ENCODE measurements at regions not wholly inside any gene's neighbourhood (a gene's known extent, or its start where the extent isn't known, plus 50 kb on each side); places are given as distances from the start of the nearest gene placed in this dataset.
"Not testable (repeated sequence)": the region's sequence is repeated elsewhere in the genome, so short reads cannot be mapped to it uniquely, and the experiment has no call there.

DNA sequence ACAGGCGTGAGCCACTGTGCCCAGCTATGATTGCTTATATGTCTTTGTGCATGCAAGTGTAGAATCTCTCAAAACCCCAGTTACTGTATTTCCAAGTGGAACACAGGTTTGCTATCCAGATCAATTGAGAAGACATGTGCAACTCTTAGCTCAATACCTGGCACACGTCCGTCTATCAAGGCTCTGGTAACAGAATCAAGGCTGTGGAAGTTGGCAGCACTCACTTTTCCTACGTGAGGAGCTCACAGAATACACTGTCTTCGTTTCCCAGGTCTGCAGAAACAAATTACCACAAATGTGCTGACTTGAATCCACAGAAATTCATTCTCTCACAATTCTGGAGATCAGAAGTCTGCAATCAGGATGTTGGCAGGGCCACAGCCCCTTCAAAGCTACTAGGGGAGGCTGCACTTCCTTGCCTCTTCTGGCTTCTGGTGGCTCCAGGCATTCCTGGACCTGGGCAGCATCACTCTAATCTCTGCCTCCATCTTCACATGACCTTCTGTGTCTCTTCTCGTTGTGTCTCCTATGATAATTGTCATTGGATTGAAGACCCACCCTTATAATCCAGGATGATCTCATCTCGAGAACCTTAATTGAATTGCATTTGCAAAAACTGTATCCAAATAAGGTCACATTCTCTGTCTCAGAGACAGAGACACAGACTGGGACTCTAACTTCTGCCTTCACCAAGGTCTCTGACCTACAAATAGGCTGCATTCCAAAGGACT, 84.8 kb upstream of the C7orf33 start:
- intact Hi-C loops (cut with DNase I) = loop anchor here in 1 of 2 donors (2.0 to 10.0 kb wide), 2 partner anchors 379 to 457 kb away; partner anchors contain the start of gene EZH2
- DNase-seq (no peak), ATAC-seq (no peak)

DNA sequence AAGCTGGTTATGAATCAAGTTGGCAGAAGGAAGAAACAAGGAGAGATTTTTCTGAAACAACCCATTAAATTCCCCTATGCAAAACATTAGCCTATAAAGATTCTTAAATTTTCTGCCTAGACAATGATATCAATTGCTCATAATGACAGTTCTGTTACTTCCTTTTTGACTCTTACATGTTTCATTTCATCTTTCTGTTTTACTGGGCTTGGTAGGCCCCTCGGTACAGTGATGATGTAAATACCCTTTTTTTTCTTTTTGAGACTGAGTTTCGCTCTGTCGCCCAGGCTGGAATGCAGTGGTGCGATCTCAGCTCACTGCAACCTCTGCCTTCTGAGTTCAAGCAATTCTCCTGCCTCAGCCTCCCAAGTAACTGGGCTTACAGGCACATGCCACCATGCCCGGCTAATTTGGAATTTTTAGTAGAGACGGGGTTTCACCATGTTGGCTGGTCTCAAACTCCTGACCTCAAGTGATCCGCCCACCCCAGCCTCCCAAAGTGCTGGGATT, 83.4 kb upstream of the C7orf33 start:
- intact Hi-C loops (cut with DNase I) = loop anchor here in 1 of 2 donors (10.0 kb wide), 1 partner anchor 378 kb away; the partner anchor contains the start of gene EZH2
- ATAC-seq = not testable (repeated sequence)

DNA sequence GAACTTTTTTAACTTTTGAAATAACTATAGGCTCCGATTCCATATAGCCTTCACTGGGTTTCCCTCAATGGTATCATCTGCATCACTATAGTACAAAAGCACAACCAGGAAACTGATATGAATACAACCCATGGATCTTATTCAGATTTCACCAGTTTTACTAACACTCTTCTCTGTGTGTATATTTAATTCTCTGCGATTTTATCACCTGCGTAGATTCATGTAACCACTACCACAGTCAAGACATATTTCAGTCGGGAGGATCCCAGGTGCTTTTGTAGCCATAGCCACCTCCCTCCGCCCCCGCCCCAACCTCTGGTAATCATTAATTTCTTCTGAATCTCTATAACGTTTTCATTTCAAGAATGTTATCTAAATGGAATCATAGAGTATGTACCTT, 82.8 kb upstream of the C7orf33 start:
- intact Hi-C loops (cut with DNase I) = loop anchor here in 1 of 2 donors (10.0 kb wide), 1 partner anchor 377 kb away; the partner anchor contains the start of gene EZH2
- ATAC-seq (no peak), DNase-seq (no peak)

More for the DNA sequence above, 83.4 kb upstream of the C7orf33 start:
- not testable (repeated sequence) for DNase-seq

DNA sequence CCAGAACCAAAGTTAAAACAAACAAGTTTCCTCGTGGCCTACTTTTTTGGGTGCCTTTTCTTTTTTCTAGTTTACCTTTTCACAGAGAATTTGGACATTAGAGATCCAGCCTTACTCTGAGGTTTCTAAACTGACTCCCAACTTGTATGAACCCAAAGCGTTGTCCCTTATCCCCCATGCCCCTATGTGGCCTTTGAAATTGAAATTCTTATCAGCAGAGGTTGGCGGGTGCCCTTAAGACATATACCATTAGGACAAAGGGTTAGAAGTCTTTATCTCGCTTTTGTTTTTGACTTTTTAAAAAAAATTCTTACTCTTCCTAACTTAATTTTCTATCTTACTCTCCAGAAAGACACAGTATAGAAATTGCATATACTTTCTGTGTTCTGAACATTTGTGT, 76.3 kb upstream of the C7orf33 start:
- DNase-seq (no peak), ATAC-seq (no peak)
- intact Hi-C loops (cut with DNase I) = no loop called here

DNA sequence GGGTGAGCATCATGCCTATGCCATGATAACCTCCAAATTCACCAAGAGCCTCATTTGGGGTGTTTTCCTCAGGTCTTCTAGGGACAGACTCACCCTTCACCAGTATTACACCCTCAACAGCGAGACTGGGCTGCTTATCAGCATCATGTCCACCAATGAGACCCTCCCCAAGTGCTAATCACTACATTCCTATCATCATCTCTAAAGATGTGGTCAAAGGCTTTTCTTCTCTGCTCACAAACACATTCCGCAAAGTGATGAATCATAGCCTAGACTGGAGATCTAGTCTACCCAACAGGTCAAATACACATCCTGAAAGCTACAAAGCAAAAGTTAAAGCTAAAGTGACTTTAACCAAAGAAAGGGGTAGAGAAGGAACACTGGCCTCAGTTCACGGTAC, 75.3 kb upstream of the C7orf33 start:
- ATAC-seq = no peak
- intact Hi-C loops (cut with DNase I) = no loop called here
- no peak for DNase-seq

DNA sequence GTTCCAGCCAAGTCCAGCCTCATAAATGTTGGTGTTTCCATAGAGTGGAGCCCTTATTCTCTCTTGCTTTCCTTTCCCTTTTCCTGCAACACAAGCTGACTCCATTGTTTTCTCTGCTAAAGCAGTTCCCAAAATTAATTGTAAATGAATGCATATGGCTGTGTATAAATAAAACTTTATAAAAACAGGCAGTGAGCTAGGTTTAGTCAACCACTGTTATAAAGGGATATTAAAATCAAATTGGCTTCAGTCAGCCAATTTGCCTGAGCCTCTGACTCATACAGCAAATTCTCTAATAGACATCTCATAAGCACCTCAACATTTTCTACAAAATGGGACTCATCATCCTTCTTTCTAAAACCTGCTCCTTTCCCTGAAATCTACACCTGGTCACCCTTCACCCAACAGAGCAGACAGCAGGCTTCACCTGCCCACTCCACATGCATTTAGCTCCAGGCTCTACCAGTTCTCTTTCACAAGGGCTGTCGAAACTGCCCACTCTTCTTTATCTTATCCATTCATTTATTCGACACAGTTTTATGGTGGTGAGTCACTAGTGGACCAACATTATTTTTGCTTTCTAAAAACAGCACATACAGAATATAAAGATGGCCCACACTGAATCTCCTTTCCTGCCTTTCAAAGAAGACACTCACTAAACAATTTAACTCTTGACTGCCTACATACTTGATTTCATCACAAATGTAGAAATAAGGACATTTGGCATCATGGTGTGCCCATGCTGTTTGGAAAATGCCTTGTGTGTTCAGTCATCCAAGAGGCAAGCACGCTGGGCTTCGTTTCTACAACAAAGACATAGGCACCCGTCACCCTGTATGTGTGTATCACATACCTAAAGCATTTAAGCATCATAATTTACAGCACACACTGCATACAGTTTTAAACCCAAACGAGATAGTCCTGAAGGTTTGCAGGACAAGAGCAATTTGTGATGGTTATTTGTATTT, 74.6 kb upstream of the C7orf33 start:
- intact Hi-C loops (cut with DNase I) = no loop called here
- DNase-seq (no peak), ATAC-seq (peak in 1 of 2 donors; percentile 43)

DNA sequence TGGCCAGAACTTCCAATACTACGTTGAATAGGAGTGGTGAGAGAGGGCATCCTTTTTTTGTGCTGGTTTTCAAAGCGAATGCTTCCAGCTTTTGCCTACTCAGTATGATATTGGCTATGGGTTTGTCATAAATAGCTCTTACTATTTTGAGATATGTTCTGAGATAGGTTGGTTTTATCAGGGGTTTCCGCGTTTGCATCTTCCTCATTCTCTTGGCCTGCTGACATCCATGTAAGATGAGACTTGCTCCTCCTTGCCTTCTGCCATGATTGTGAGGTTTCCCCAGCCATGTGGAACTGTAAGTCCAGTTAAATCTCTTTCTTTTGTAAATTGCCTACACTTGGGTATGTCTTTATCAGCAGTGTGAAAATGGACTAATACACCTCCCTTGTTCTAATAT, 71.2 kb upstream of the C7orf33 start:
- intact Hi-C loops (cut with DNase I); ATAC-seq; DNase-seq: not testable (repeated sequence)

DNA sequence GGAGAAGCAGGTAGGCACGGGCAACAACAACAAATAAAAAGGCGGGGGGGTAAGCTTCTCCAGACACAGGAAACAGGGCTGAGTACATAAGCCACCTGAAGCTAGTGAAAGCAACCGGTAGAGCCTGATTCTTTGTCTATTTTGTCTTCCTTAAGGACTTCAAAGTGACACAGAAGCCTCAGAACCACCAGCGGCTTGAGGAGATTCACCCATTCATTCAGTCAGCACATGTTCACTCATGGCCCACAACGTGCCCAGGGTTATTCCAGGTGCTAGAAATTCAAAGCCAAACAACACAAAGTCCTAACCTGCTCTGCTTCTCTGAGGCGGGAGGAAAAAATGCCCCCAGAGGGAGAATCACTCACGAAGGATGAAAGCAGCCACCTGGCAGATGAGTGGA, 69.3 kb upstream of the C7orf33 start:
- no peak for ATAC-seq
- intact Hi-C loops (cut with DNase I) = no loop called here
- DNase-seq = no peak

DNA sequence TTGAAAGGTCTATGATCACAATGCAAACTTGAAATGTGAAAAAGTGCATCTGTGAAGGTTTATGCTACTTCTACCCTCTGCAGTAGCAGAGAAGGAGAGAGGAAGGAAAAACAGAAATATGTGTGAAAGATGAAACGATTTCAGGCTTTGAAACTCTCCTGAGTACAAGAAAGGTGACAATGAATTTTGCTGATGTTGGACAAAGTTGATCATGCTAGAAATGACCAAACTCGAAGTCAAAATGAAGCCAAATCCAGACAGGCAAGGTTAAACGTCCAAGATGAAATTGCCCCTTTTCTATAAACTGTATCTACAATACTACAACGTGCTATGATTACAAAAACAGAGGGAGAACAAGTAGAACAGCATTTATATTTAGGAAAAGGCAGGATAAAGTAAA, 67.0 kb upstream of the C7orf33 start:
- intact Hi-C loops (cut with DNase I) = no loop called here
- ATAC-seq (no peak), DNase-seq (no peak)

DNA sequence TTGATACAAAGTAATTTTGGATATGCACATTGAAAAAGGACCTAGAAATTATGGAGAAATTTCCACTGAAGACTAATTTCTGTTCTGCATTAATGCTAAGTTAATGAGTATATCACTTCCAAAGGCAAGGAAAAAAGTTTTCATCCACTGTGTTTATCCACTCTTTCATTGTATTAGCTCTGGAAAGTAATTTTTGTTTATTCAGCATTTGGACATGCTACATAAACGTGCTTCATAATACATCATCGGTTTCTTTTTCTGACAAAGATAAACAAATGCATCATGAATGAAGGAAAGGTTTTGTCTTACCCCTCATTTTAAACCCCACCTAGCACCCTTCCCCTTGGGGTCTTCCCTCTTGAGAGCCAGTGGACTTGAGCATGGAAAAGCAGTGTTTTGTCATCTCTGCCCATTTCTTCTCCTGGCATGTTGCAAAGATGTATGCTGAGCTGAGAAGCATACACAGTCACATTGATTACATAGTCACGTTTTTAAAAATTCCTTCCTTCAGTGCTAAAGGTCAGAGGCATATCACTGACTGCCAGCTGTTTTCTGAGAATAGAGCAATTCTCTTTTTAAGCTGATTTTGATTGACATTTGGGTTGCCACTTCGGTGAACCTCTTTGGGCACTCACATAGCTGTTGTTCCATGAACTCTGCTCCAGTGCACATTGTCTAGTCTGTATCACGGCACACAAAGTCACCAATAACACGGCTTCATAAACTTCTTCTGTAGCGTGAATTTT, 65.9 kb upstream of the C7orf33 start:
- intact Hi-C loops (cut with DNase I) = no loop called here
- ATAC-seq (no peak), DNase-seq (no peak)

DNA sequence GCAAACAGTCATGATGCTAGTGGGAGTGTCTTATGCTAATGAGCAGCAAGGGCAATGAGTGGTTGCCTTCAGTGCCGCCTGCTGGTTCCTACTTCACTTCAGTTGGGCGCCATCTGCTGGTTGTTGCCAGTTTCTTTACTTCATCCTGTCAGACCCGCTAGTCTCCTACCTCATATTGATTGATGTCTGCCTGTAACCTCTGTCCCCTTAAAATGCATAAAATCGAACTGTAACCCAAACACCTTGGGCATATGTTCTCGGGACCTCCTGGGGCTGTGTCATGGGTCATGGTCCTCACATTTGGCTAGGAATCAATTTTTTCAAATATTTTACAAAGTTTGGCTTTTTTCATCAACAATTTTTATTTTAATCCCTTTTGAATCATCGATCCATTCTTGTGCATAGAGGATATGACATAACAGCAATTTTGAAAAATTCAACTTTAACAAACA, 62.8 kb upstream of the C7orf33 start:
- peak; percentile 74 for DNase-seq
- peak; percentile 68 to 70 for ATAC-seq

DNA sequence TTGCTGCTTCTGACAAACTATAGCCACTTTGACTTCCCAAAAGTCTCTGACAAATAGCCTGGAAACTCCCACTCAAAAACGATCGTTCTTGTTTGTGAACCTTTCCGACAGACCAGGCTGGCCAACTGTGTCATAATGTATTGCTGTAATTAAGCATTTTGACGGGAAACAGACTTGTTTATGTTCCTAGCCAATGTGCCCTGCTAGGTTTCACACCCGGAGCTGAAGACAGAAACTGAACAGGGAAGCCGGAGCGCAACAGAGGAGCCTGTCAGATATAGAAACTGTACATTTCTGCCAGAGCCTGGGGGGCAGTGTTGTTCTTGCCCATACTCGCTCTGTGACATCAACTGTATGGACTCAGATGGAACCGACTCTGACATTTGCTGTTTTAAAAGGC, 55.3 kb upstream of the C7orf33 start:
- ATAC-seq = peak in 1 of 2 donors; percentile 23
- DNase-seq = no peak
- intact Hi-C loops (cut with DNase I) = no loop called here

More for the DNA sequence above, 62.8 kb upstream of the C7orf33 start:
- intact Hi-C loops (cut with DNase I) = no loop called here

DNA sequence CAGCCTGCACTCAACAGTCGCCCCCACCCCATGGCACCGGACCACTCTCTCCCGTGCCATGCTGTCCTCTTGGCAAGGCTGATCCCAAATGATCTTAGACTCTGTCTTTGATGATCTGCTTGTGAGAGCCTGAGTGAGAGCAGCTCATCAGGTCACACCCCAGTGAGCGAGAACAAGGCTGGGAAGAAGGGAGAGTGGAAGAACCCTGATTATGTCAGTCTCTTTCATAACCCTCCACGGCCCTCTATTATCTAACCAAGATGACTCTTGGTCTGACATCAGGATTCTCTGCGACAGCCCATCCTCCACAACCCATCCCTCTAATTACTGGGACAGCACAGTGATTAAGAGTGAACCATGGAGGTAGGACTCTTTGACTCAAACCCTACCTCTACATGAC, 53.1 kb upstream of the C7orf33 start:
- intact Hi-C loops (cut with DNase I) = no loop called here
- DNase-seq = no peak
- ATAC-seq = no peak

DNA sequence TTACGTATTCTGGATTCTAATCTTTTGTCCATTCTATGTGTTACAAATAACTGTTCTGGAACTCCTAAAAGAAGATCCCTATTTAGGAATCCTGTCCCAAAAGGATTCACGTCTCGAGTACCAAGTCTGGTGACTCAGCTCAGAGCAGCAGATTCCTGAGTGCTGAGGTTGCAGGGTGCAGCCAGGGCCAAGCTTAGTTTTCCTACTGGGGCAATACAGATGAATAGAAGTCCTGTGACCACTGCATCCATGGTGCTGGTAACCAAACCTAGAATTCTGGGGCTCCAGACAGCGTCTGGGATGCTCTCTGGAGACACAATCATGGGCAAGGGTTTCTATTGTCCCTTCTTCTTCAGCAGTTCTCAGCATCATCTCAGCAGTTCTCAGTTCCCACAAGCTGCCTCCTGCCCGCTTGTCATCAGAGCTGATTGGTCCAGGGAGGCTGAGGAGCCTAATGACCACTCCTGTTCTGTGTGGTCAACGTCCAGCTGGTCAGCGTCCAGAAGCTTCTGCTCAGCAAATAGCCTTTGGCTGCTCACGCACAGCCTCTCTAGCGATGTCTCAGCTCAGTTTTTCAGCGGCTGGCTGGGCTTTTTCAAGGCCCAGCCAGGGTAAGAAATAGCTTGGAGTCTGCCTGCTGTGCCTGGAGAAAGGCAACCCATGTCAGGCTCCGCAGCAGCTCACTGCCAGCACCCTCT, 50.4 kb upstream of the C7orf33 start:
- intact Hi-C loops (cut with DNase I) = no loop called here
- ATAC-seq (peak; percentile 86 to 94), DNase-seq (peak; percentile 73)

All from left cardiac atrium (tissue), 4 donors.